Transverse colon (tissue), 4 donors: ENCODE measurements at regions not wholly inside any gene's neighbourhood (a gene's known extent, or its start where the extent isn't known, plus 50 kb on each side); places are given as distances from the start of the nearest gene placed in this dataset.

Experiments used
- EP300 ChIP-seq: sonication (generic); formaldehyde crosslinking; IDR thresholded peaks from one replicate; pipeline ENCODE4 v1.6.1; 2017; ENCODE audit warnings: antibody characterized with exemption, low read depth
- POLR2A ChIP-seq: fragments of 450-650 bp; IDR thresholded peaks from one replicate; pipeline ENCODE4 v1.6.1; 2016; ENCODE audit warnings: antibody characterized with exemption, mild to moderate bottlenecking, moderate library complexity
- POLR2AphosphoS5 ChIP-seq, 3 donors: sonication (generic); formaldehyde crosslinking; IDR thresholded peaks; one replicate each; pipeline ENCODE4 v1.6.1; 2016; ENCODE audit warnings: antibody characterized with exemption in 3 of 3
- TF ChIP-seq, protein P1 (sequence below), 5 experiments: fragments of 200-600 bp in 3 of 5; fragments of 450-650 bp in 2 of 5; sonication (generic) in 3 of 5; IDR thresholded peaks; 1 replicate in 2 of 5; 2 replicates in 3 of 5; pipeline ENCODE4 v1.5.1; 2016 to 2017; ENCODE audit warnings: antibody characterized with exemption in 5 of 5, inconsistent platforms in 3 of 5, mild to moderate bottlenecking in 2 of 5, moderate library complexity in 1 of 5

DNA sequence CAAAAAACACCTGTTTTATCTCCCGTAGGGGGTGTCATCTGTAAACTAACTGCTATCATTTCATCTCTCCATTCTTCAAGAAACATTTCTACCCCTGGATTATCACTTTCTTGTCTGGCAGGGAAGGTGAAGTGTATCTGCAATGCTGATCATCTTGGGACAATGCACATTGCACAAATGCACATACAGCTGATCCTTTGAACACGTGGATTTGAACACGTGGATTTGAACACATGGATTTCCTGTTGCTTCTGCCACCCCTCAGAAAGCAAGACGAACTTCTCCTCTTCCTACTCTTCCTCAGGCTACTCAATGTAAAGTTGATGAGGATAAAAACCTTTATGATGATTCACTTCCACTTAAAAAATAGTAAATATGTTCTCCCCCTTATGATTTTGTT lies 147.4 kb upstream of the PRLR start:
- TF ChIP-seq POLR2AphosphoS5 (IDR thresholded peaks at IDR 0.05) (no peak), POLR2A (no peak), EP300 (no peak)
- TF ChIP-seq, protein P1, sequence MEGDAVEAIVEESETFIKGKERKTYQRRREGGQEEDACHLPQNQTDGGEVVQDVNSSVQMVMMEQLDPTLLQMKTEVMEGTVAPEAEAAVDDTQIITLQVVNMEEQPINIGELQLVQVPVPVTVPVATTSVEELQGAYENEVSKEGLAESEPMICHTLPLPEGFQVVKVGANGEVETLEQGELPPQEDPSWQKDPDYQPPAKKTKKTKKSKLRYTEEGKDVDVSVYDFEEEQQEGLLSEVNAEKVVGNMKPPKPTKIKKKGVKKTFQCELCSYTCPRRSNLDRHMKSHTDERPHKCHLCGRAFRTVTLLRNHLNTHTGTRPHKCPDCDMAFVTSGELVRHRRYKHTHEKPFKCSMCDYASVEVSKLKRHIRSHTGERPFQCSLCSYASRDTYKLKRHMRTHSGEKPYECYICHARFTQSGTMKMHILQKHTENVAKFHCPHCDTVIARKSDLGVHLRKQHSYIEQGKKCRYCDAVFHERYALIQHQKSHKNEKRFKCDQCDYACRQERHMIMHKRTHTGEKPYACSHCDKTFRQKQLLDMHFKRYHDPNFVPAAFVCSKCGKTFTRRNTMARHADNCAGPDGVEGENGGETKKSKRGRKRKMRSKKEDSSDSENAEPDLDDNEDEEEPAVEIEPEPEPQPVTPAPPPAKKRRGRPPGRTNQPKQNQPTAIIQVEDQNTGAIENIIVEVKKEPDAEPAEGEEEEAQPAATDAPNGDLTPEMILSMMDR (IDR thresholded peaks at IDR 0.05), result no peak
